GM20000 (cell line): ENCODE measurements at regions not wholly inside any gene's neighbourhood (a gene's known extent, or its start where the extent isn't known, plus 50 kb on each side); places are given as distances from the start of the nearest gene placed in this dataset.

Experiments
- DNase-seq: peaks from one replicate; pipeline ENCODE4 v3.0.0; 2012; ENCODE audit warnings: low spot score
- CTCF ChIP-seq: IDR thresholded peaks from 2 replicates; pipeline ENCODE4 v1.5.1; 2012; ENCODE audit warnings: mild to moderate bottlenecking, control low read depth; ENCODE audit errors: extremely low read depth, missing control alignments

GRCh38 chr16:82363026-82363816 is 193.2 kb upstream of the MPHOSPH6 start:
- no peak for DNase-seq
- TF ChIP-seq CTCF, result no peak

GRCh38 chr16:82361885-82362284 is 191.9 kb upstream of the MPHOSPH6 start:
- TF ChIP-seq CTCF, result no peak
- DNase-seq, result no peak

- DNase-seq, result no peak
- no peak for TF ChIP-seq CTCF
Measured at GRCh38 chr16:82360024-82360783, 190.2 kb upstream of the MPHOSPH6 start.

GRCh38 chr16:82358606-82359221 is 188.7 kb upstream of the MPHOSPH6 start:
- TF ChIP-seq CTCF, result no peak
- no peak for DNase-seq

- TF ChIP-seq CTCF, result no peak
- no peak for DNase-seq
Measured at GRCh38 chr16:82358161-82358560, 188.1 kb upstream of the MPHOSPH6 start.

GRCh38 chr16:82357237-82357636 is 187.2 kb upstream of the MPHOSPH6 start:
- no peak for DNase-seq
- TF ChIP-seq CTCF, result no peak

- no peak for DNase-seq
- no peak for TF ChIP-seq CTCF
Measured at GRCh38 chr16:82350560-82350959, 180.5 kb upstream of the MPHOSPH6 start.
